ENCODE measurements at regions not wholly inside any gene's neighbourhood (a gene's known extent, or its start where the extent isn't known, plus 50 kb on each side); places are given as distances from the start of the nearest gene placed in this dataset.
"Not testable (repeated sequence)": the region's sequence is repeated elsewhere in the genome, so short reads cannot be mapped to it uniquely, and the experiment has no call there.

DNA sequence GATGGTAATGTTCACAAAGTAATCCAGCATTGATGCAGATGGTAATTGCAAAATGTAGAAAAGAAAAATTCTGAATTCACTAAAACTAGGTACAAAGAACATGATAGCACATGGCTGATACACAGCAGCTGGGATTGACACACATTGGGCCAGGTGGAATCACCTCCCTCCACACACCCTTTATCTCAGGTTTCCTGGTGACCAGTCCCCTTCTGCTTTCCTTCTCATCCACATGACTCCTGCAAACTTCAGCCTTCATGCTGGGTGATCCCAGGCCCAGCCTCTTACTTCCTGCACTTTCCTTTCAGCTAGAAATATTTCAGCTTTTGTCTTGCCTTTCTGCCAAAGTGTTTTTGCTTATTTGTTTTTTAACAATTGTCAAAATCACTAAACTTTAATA is 246.9 kb downstream of the LNPK start:
- DNase-seq: no peak

DNA sequence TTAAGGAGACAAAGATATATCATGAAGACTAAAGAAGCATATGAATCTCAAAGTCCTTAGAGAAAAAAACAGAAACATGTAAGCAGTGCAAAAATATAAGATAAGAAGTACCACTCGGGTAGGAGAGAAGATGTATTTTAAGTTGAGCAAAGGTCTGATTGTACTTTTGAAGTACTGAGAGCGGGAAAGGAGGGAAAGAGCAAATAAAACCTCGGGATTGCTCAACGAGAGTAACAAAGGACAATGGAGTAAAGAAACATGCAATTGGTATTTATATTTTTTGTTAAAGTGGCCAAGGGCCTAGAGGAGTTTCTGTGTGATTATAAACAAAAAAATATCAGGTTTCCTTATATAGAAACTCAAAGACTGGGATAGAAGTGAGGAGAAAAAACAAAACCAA is 251.9 kb downstream of the LNPK start:
- no peak for DNase-seq

DNA sequence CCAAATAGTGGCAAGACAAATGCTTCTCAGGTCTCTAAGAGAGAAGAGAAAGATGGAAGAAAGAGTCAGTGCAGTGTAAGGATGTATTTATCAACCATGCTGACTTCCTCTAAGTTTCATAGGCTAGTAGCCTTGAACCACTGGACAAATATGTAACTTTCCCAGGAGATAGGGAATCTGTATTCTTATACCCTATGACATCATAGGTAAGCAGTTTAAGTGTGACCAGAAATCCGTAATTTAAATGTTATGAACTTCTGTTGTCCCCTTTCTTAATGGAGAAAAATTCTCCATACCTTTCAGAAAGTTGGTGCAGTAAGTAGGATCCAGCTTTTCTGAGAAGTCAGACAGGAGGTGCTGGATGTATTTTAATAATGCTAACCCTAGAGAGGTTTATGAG is 256.2 kb downstream of the LNPK start:
- no peak for DNase-seq

DNA sequence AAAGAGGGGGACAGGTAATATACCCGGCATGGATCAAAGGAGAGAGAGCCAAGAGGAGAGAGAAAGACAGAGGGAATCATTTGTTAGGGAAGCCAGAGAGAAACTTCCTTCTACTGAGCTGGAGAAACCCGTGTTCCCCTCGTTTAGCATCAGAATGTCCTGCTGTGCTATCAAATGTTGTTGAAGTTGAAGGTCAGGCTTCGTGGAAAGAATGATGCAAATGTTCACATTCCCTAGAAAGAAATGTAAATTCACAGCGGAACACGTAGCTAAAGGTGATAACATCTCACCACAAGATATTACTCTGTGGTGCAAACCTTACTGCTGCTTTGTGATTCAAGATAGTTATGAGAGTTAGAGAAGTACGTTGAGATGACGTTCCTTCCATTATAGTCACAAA is 258.1 kb downstream of the LNPK start:
- no peak for DNase-seq

DNA sequence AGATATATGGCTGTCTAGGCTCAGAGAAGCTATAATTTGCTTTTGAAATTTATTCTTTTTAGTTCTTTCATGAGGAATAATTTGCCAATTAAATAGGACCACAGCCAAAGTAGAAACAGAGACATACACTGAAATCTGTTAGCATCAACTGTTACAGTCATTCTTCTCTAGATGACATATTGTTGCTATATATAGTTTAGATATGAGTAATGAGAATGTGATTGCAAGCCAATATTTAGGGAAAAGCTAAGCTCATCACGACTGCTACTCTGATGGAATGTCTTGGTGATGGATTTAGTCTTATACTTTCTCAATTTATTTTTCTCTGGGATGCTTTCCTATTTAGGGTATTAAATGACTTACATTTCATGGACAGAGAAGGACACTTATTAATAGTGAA is 259.1 kb downstream of the LNPK start:
- DNase-seq: peak in 1 of 2 donors; percentile 16

DNA sequence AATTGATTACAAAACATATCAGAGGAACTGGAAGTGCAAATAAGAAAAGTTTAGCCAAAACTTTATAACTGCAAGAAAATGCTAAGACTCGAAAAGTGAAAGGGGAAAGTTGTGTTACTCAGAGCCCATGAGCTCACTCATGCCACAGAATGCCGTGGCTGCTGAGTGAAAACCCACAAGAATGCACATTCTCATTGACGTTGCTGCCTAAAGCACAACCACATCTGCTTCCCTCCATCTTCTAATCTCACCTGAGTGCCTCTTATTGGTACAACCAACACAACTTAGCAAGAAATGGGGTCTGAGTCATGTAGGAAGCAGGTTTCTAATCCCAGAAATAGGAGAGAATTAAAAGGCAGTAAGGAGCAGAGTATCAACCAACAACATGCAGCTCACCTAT is 259.7 kb downstream of the LNPK start:
- no peak for DNase-seq

DNA sequence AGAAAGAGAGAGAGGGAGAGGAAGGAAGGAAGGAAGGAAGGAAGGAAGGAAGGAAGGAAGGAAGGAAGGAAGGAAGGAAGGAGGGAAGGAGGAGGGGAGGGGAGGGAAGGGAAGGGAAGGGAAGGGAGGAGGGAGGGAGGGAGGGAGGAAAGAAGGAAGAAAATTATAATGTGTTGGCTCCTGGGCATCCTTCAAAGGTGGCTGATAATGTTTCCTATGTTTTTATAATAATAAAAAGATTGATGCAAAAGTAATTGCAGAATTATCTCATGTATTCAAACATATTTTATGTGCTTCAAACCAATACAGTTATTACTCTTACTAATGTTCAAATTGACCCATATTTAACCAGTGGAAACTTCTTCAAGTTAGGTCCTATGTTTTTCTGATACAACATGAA is 260.9 kb downstream of the LNPK start:
- DNase-seq: no peak

DNA sequence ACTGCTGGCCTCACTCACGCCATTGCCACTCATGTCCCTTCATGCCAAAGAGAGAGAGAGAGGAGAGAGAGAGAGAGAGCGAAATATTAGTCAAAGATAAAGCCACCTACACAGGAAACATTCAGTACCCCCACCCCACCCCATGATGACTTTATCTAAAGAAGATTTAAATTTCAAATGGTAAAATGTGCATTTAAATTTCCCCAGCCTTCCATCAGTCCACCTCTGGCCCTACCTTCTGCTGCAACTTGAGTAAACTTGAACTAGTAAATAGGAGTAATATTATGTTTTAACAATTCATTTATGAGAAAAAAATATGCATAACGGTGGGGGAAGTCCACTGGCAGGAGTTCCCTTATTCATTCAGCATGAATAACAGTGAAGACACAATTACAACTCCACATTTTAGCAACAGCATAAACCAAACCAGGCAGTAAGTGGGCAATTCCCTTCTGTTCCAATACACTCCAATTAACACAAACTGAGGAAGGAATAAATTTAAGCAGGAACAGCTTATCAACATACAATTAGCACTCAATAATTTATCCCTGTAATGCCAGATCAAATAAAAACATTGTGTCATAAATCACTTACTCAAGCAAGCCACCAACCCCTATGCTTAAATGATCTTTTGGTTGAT is 264.2 kb downstream of the LNPK start:
- DNase-seq: peak in 1 of 2 donors; percentile 15

DNA sequence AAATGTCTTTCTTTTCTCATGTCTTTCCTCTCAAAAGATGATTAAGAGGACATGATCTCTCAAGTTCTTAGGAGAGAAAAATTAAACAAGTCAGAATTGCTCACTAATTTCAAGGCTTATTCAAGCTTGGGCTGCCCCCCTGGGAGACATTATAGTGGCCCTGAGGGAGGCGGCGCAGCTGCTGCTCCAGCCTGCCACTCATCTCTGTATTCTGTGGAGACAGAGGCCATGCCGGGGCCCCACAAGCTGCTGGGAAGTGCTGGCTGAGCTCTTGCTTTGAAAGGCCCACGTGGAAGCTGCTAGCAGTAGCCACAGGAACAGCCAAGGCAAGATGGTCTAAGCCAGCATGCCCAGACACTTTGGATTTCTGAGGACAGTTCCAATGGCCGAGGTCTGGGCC is 267.4 kb downstream of the LNPK start:
- no peak for DNase-seq

DNA sequence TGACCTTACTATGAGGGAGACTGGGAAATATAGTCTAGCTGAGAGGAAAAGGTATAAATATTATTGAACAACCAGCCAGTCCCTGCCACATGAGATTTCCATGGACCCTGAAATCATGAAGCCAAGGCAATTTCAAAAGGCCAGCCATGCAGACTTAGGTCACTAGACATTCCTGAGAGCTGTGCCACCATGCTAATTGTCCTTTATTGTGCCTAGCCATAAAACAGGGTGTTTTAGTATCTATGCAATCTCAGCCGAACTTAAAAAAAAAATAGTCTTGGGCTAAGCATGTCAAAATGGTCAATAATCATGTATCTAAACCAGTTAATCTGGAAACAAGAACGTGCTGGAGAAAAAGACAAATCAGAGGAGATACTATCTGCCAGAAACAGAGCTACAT is 269.5 kb downstream of the LNPK start:
- no peak for DNase-seq

DNA sequence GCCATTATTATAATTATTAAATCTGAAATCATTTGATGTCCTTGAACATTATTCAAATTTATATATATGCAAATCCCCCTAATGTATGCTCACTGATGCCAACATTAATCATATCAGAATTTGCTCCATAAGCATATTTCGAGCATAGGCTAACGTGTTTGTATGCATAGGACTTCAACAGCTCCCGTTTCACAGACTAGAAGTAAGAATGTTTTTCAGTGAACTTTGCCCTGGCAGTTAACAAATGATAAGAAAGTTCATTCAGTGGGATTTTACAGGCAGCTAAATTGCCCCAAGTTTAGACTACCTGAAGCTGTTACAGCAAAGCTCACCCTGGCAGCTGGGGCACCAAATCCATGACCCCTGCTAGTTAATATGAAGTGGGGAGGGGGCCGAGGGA is 272.0 kb downstream of the LNPK start:
- DNase-seq: no peak

DNA sequence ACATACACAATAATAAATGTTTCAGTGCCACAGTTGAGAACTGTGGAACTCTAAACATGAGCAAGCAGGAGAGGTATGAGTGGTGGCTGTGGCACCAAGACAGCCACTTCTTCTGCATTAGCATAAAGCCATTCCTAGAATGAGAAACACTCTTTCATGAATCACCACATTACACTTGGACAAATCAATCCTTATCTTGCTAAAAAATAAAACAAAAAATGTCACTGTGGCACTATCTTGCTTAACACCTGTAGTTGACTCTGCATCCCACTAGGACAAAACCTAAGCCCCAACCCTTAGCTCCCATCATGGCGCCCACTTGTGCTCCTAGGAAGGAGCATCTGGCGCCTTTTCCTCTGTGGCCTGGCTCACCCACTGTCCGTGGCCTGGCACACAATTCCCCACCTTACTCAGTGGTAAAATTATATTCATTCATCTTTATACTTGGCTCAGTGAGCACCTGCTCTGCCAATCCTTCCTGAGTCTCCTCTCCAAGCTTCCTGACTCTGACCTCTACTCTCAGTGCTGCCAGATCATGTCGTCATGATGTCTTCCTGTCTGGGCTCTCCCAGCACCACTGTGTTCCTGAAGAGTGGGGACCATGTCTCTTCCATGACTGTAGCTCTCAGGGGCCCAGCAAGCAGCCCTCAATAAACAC is 272.9 kb downstream of the LNPK start:
- no peak for DNase-seq

DNA sequence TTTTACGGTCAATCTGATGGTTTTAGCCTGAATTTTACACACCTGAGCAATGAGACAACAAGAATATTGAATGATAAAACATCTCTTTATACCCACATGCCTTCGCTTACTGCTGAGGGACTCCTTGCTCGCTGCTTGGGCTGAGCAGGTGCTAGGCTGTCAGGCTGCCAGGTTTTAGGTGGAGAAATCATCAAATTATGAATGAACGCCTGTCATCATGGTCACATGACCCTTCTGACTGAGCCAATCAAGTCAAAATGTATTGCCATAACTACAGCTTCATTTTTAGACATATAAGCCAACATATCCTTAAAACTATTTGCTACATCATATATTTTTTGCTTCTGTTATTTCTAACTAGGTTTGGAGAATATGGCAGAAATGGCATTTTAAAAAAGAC is 274.0 kb downstream of the LNPK start:
- DNase-seq: no peak

DNA sequence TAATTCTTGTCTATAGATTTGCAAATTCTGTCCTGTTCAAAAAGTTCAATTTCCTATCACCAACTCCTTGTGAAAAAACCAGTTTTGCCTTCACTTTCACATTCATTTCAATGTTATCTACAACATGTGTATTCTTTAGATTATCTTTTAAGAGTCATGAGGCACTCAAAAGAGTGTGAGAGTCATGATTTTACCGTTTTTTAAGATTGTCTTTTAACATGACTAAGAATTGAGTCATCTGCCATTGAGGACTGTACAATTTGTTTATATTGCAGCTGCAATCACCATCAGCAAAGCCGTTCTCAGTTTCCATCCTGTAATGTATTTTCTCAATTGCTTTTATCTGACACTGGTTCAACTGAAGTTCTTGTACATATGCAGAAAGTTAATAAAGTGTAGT is 275.8 kb downstream of the LNPK start:
- DNase-seq: no peak

DNA sequence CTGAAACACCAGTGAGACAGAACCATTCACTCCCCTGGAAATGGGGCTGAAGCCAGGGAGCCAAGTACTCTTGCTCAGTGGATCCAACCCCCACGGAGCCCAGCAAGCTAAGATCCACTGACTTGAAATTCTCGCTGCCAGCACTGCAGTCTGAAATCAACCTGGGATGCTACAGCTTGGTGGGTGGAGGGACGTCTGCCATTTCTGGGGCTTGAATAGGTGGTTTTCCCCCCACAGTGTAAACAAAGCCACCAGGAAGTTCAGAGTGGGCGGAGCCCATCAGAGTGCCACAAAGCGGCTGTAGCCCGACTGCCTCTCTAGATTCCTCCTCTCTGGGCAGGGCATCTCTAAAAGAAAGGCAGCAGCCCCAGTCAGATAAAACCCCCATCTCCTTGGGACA is 292.8 kb downstream of the LNPK start:
- no peak for DNase-seq

DNA sequence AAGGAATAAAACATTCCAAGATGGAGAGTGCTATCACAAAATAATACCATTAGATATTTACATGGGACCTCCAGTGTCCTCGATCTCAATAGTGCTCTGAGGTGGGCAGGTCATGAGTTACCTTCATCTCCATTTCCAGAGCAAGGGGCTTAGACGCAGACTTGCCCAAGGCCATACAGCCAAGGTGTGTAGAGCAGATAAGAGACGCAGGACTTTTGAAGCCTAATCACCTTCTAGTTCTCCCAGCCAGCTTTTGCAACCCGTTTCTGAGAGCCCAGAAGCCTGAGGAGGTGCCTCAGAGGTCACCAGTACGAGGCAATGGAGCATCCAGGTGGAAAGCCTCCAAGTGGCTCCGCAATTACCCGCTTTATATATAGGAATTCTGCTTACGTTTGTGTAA is 294.7 kb downstream of the LNPK start:
- DNase-seq: no peak

DNA sequence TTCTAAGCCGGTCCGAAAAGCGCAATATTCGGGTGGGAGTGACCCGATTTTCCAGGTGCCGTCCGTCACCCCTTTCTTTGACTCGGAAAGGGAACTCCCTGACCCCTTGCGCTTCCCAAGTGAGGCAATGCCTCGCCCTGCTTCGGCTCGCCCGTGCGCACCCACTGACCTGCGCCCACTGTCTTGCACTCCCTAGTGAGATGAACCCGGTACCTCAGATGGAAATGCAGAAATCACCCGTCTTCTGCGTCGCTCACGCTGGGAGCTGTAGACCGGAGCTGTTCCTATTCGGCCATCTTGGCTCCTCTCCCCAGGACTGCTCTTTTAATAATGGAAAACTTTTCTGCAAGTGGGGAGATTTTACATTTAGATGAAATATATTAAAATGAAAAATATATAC is 297.5 kb downstream of the LNPK start:
- not testable (repeated sequence) for DNase-seq

DNA sequence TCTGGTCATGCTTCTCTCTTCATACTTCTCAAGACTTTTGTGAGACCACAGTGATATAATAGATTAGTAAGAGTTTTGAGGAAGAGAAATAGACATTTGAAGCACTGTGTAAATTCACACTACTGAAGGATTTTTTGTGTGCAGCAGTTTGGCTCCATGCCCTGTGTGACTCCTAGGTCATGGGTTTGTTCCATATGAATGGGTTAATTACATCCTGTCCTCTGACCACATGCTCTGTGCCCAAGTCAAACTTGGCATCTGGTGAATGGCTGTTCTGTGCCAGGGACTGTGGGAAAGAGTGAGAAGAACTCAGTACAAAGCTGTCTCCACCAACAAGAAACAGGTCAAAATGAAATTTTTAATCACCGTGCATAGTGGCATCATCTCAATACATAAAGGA is 304.0 kb downstream of the LNPK start:
- DNase-seq: no peak

DNA sequence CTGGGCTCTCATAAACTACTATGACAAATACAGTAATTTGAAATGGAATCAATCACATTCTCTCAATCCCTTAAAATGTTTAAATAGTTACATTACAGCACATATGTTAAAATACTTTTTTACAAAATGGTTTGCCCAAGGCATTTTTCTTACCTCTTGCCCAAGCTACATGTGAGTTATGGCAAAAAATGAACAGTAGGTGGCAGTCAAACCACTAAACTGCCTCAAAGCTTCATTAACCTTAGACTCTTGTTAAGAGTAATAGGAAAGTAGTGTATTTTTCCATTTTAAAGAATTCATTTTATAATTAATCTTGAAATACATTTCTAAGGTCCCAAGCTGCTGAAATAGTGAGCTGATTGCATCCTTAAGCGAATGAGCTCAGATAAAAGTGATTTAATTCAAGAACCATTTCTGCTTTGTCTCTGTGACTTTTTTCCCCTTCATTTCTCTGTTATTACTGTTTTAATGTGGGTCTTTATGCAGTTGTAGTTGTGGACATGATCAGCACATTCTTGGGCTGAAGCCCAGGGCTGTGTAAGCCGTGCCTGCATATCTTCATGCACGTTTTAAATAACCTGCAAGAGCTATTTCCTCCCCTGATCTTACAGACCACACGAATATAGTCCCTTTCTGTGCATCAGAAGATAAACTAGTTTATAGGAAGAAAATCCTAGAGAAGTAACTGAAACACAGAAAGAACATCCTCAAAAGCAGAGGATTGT is 311.8 kb downstream of the LNPK start:
- DNase-seq: peak in 1 of 2 donors; percentile 35

DNA sequence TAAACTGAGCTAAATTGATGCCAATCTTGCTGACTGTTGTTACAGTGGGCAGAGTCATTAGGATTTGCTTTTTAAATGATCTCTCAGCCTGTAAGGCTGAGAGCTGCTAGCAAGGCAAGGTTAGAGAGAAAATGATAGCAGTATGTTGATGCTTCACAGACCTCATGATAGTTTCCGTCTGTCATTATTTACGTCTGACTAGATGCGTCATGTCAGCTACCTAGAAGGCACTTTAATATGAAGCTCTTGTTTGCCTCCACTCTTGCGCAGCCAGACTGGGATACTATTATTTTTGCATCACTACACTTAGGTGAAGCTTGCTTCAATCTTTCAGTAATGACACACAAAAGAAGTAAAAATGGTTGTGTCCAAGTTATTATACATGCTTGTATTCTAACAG is 313.8 kb downstream of the LNPK start:
- no peak for DNase-seq

DNA sequence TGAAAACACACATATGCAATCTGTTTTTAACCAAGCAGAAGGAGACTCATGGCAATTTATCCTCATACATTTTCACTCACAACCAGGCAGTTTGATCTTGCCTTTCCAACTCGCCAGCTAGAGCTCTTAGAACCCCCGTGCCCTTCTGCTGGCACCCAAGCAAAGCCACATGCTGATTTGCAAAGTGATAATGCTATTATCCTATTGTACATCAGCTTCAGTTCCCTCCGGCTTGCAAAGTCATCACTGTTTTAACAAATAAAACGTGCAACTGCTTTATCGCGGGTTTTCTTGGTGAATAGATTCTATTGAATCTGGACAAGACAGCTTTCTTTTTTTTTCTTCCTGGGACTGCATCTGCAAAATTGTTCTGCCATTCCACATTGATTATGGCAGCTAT is 314.6 kb downstream of the LNPK start:
- DNase-seq: no peak

DNA sequence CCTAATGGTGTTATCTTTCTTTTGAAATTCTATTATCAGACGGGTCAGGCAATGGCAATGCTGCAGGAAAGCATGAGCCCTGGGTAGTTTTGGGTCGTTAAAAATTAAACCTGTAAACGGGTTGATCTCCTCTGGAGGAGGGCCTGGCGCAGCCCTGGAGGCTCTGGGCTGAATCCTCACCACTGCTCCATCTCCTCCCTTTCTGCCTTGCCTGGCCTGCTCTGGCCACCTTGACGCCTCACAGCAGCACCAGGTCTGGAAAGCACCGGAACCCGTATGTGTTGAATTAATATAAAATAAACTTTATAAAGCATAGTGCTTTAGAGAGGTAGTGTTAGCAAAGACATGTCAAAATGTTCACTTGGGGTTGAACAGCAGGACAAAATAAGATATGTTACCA is 316.1 kb downstream of the LNPK start:
- DNase-seq: no peak

DNA sequence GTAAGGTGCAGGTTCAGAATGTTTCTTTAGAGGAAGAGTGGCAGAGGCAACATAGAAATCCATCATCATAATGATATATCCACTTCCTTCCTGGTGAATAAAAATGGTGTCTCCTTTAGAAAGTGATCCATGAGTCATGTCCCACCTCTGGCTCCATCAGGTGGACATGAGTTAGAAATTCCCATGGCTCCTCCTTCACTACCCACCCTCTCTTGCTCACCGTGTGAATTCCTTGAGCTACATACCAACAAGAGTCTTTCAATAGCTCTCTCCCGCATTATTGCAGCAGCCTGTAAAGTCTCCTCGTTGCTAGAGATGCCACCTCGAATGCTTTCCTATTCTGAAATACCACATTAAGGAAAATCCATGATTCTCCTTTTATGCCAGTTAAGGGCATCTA is 317.6 kb downstream of the LNPK start:
- no peak for DNase-seq

DNA sequence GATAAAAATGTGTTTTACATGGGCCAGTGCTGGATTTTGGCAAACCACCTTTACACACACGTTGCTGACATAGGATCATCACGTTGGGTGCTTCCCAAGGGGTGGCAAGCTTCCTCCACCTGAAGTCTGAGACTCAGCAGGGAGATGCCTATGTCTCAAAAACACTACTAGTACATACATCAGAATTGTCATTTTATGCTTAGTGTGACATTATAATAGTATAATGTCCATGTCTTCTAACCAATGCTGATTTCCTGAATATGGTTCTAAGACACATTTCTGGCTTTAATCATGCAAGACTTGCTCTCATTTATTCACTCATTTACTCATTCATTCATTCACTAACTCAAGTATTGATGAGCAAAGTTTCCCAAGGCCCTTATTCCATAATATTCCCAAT is 322.3 kb downstream of the LNPK start:
- no peak for DNase-seq

DNA sequence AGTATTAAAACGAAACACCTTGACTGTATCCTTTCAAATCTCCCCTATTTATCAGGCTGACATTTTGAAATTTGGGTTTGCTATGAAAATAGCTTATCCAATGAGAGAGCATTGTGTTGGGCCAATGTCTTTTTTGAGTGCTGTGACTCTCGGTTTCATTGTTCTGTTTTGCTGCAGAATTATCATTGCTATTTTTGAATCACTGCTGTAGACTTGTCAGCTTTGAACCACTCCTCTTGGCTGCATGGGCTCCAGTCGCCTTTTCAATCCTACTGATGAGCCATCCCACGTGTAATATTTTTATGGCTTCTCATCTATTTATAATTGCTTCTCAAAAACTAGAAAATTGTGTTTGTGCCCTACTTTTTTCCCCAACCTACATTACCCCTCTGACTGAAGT is 322.8 kb downstream of the LNPK start:
- DNase-seq: no peak

Measured in hippocampal formation (tissue), 2 donors.